CD4-positive, alpha-beta T cell (primary cell): ENCODE measurements at regions not wholly inside any gene's neighbourhood (a gene's known extent, or its start where the extent isn't known, plus 50 kb on each side); places are given as distances from the start of the nearest gene placed in this dataset.

Experiments used
- ATAC-seq: fragments of 200-7000 bp; cut with Tn5 transposase; one replicate; pipeline ENCODE4 v1.10.0; 2022; ENCODE audit warnings: mild to moderate bottlenecking; ENCODE audit not compliant: poor library complexity
- CTCF ChIA-PET: fragments of 350-600 bp; sonication (Branson Sonifier 250); formaldehyde crosslinking; loops from one replicate; lab custom pipeline; 2021; ENCODE audit warnings: antibody characterized with exemption, inconsistent platforms; lab: Charles Lee
- POLR2A ChIA-PET: fragments of 350-600 bp; sonication (Branson Sonifier 250); formaldehyde crosslinking; loops from one replicate; lab custom pipeline; 2021; ENCODE audit warnings: antibody characterized with exemption, inconsistent platforms; lab: Charles Lee
- DNase-seq, 14 experiments: peaks; one replicate each; pipeline ENCODE4 v3.0.0-alpha.2; 2013 to 2020; ENCODE audit warnings: mixed read lengths in 2 of 14
- H3K27ac ChIP-seq, 2 donors: one replicate each; pipeline versions ENCODE4 v1.5.1 to v1.7.0; 2013; ENCODE audit warnings: low read length in 2 of 2, low read depth in 1 of 2, mild to moderate bottlenecking in 1 of 2
- H3K27me3 ChIP-seq, 2 experiments: 1 replicate in 1 of 2; 2 replicates in 1 of 2; pipeline versions ENCODE4 v1.6.1 to v1.7.0; 2013; ENCODE audit warnings: low read length in 2 of 2, control low read depth in 1 of 2, mild to moderate bottlenecking in 1 of 2, moderate library complexity in 1 of 2; ENCODE audit not compliant: insufficient read depth in 2 of 2, control insufficient read depth in 1 of 2
- H3K36me3 ChIP-seq: one replicate; pipeline ENCODE4 v1.6.1; 2013; ENCODE audit warnings: low read length, control low read depth; ENCODE audit not compliant: insufficient read depth
- H3K4me1 ChIP-seq: one replicate; pipeline ENCODE4 v1.6.1; 2013; ENCODE audit warnings: low read length, control low read depth; ENCODE audit not compliant: insufficient read depth
- H3K4me3 ChIP-seq: one replicate; pipeline ENCODE4 v1.5.1; 2013; ENCODE audit warnings: mild to moderate bottlenecking, low read length, moderate library complexity
- H3K9me3 ChIP-seq, 2 experiments: 1 replicate in 1 of 2; 2 replicates in 1 of 2; pipeline versions ENCODE4 v1.6.1 to v1.7.0; 2013; ENCODE audit warnings: low read length in 2 of 2, mild to moderate bottlenecking in 2 of 2, control low read depth in 1 of 2, moderate library complexity in 1 of 2; ENCODE audit not compliant: control insufficient read depth in 1 of 2, insufficient read depth in 1 of 2
- H3K27ac Mint-ChIP-seq: one replicate; pipeline ENCODE4 v1.8.0; 2020; ENCODE audit warnings: mixed read lengths
- H3K27me3 Mint-ChIP-seq: one replicate; pipeline ENCODE4 v1.8.0; 2021; ENCODE audit warnings: mixed read lengths
- H3K36me3 Mint-ChIP-seq: one replicate; pipeline ENCODE4 v1.8.0; 2021; ENCODE audit warnings: low read depth, mixed read lengths
- H3K4me1 Mint-ChIP-seq: one replicate; pipeline ENCODE4 v1.8.0; 2021; ENCODE audit warnings: low read depth, mixed read lengths
- H3K4me3 Mint-ChIP-seq: one replicate; pipeline ENCODE4 v1.8.0; 2020; ENCODE audit warnings: mild to moderate bottlenecking, mixed read lengths
- H3K9me3 Mint-ChIP-seq: one replicate; pipeline ENCODE4 v1.8.0; 2020; ENCODE audit warnings: mixed read lengths
- CTCF ChIP-seq: fragments of 200-600 bp; IDR thresholded peaks from one replicate; pipeline ENCODE4 v1.8.0; 2022; ENCODE audit warnings: antibody characterized with exemption, mild to moderate bottlenecking
- intact Hi-C, 2 experiments: fragments of 100-400 bp; cut with DNase I in 1 of 2; cut with micrococcal nuclease in 1 of 2; formaldehyde crosslinking; loops; one replicate each; pipeline versions ENCODE4 v1.15.1 to v1.9.0; 2023 to 2025; cut with DNase I, micrococcal nuclease

DNA sequence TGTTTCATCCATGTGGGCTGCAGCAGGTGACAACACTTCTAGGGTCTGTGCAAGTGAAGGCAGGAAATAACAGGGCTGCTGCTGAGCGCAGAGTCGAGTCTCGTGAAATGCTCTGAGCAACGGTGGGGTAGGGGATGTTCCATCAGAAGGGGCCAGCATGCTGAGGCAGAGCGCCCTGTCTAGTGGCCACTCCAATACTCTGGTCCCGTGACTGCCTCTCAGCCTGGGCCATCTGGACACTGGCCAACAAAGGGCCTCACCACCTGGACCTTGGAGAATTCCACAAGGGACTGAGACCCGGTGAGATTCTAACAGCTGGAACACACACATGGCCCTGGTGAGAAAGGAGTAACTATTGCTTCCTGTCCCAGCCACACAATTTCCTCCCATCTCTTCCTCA lies 375.7 kb downstream of the SHANK2 start:
- H3K27ac Mint-ChIP-seq = no peak overlapping the region
- peaks cover 17% of the 10 kb centered on the region for H3K27me3 Mint-ChIP-seq
- ChIA-PET CTCF (no interaction called here), POLR2A (no interaction called here)
- Histone ChIP-seq H3K36me3 (no peaks in the 10 kb centered on the region), H3K4me1 (no peaks in the 10 kb centered on the region), H3K27ac (no peak overlapping the region), H3K4me3 (no peak overlapping the region), H3K27me3 (peaks cover 0 to under 1% of the 10 kb centered on the region in 2 experiments), H3K9me3 (peaks cover 0 to 10% of the 10 kb centered on the region in 2 experiments)
- no peak for ATAC-seq
- no peaks in the 10 kb centered on the region for H3K9me3 Mint-ChIP-seq
- H3K36me3 Mint-ChIP-seq = no peaks in the 10 kb centered on the region
- no peak for TF ChIP-seq CTCF
- H3K4me1 Mint-ChIP-seq = no peaks in the 10 kb centered on the region
- intact Hi-C loops = no loop called here
- H3K4me3 Mint-ChIP-seq = no peak overlapping the region
- no peak for DNase-seq

DNA sequence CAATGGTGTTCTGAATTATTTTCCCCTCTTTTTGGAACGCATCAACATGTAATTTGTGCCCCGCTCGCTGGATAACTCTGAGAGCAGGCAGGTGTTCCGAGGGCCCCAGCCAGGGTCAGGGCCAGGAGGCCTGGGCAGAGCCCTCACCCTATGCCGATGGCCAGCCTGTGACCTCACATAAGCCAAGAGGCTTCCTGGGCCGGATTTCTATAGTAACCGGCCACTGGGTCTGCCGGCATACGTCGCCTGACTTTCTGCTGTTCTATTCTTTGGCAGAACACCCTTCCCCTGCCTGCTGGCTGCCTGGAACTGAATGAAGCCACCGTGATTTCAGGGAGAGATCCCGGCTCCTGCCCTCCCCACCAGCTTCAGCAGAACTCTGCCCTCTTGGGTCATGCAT lies 375.2 kb downstream of the SHANK2 start:
- H3K27ac Mint-ChIP-seq = no peak overlapping the region
- no peaks in the 10 kb centered on the region for H3K36me3 Mint-ChIP-seq
- H3K27me3 ChIP-seq = no peaks in the 10 kb centered on the region
- H3K4me3 Mint-ChIP-seq = no peak overlapping the region
- H3K9me3 Mint-ChIP-seq = no peaks in the 10 kb centered on the region
- H3K36me3 ChIP-seq = no peaks in the 10 kb centered on the region
- DNase-seq (no peak), ATAC-seq (no peak)
- TF ChIP-seq CTCF = no peak
- H3K4me1 Mint-ChIP-seq = no peaks in the 10 kb centered on the region
- H3K4me1 ChIP-seq = no peaks in the 10 kb centered on the region
- no peak overlapping the region for H3K4me3 ChIP-seq
- H3K27me3 Mint-ChIP-seq = peaks cover 14% of the 10 kb centered on the region
- intact Hi-C loops = no loop called here
- H3K27ac ChIP-seq = no peak overlapping the region
- POLR2A ChIA-PET = no interaction called here
- H3K9me3 ChIP-seq = peaks cover 0 to 10% of the 10 kb centered on the region in 2 experiments
- CTCF ChIA-PET = no interaction called here

- Mint-ChIP-seq H3K4me1 (no peaks in the 10 kb centered on the region), H3K9me3 (no peaks in the 10 kb centered on the region), H3K36me3 (no peaks in the 10 kb centered on the region), H3K4me3 (no peak overlapping the region), H3K27me3 (peaks cover 8% of the 10 kb centered on the region), H3K27ac (no peak overlapping the region)
- H3K36me3 ChIP-seq = no peaks in the 10 kb centered on the region
- no peak for DNase-seq
- no peaks in the 10 kb centered on the region for H3K4me1 ChIP-seq
- no peak for ATAC-seq
- no peak overlapping the region for H3K4me3 ChIP-seq
- H3K27ac ChIP-seq = no peak overlapping the region
- no peaks in the 10 kb centered on the region for H3K27me3 ChIP-seq
- H3K9me3 ChIP-seq = peaks cover 0 to 16% of the 10 kb centered on the region in 2 experiments
- ChIA-PET CTCF (no interaction called here), POLR2A (no interaction called here)
- intact Hi-C loops = no loop called here
- no peak for TF ChIP-seq CTCF
These were observed 374.0 kb downstream of the SHANK2 start for GRCh38 chr11:70878366-70878765.
